NB4 (cell line): ENCODE measurements at regions not wholly inside any gene's neighbourhood (a gene's known extent, or its start where the extent isn't known, plus 50 kb on each side); places are given as distances from the start of the nearest gene placed in this dataset.
A peak's percentile ranks its signal among the peaks of the same experiment; 100 is the strongest.

Experiments
- DNase-seq: peaks from one replicate; pipeline ENCODE4 v3.0.0; 2010; ENCODE audit warnings: low read depth
- H3K4me3 ChIP-seq: one replicate; pipeline ENCODE4 v1.5.1; 2011; ENCODE audit warnings: mild to moderate bottlenecking, low read depth, low read length, moderate library complexity
- CTCF ChIP-seq: IDR thresholded peaks from one replicate; pipeline ENCODE4 v1.5.1; 2012; ENCODE audit warnings: low read depth, low read length
- MAX ChIP-seq: IDR thresholded peaks from 2 replicates; pipeline ENCODE4 v1.6.1; 2011; ENCODE audit warnings: low read depth, low read length
- MYC ChIP-seq: IDR thresholded peaks from 2 replicates; pipeline ENCODE4 v1.6.1; 2011; ENCODE audit warnings: low read depth, low read length
- POLR2A ChIP-seq: IDR thresholded peaks from 2 replicates; pipeline ENCODE4 v1.6.1; 2011; ENCODE audit warnings: mild to moderate bottlenecking; ENCODE audit not compliant: insufficient read length; ENCODE audit errors: extremely low read depth

- no peak for DNase-seq
- H3K4me3 ChIP-seq = no peak overlapping the region
- TF ChIP-seq POLR2A = no peak
- no peak for TF ChIP-seq MAX
- TF ChIP-seq CTCF = no peak
- no peak for TF ChIP-seq MYC
Measured at GRCh38 chr12:58777815-58778214, 142.5 kb downstream of the LRIG3 start.

- DNase-seq = no peak
- TF ChIP-seq CTCF (no peak), POLR2A (no peak), MAX (no peak), MYC (no peak)
- H3K4me3 ChIP-seq = no peak overlapping the region
Measured at GRCh38 chr12:58781609-58782008, 138.7 kb downstream of the LRIG3 start.

- H3K4me3 ChIP-seq = no peak overlapping the region
- peak; percentile 8 for DNase-seq
- TF ChIP-seq CTCF (no peak), MAX (no peak), MYC (no peak), POLR2A (no peak)
Measured at GRCh38 chr12:58787021-58787760, 133.1 kb downstream of the LRIG3 start.

- H3K4me3 ChIP-seq = no peak overlapping the region
- no peak for DNase-seq
- TF ChIP-seq POLR2A (no peak), CTCF (no peak), MYC (no peak), MAX (no peak)
Measured at GRCh38 chr12:58794859-58795258, 125.4 kb downstream of the LRIG3 start.

- no peak for DNase-seq
Measured at GRCh38 chr12:58795825-58796224, 124.5 kb downstream of the LRIG3 start.

More at GRCh38 chr12:58795825-58796224, 124.5 kb downstream of the LRIG3 start:
- H3K4me3 ChIP-seq = no peak overlapping the region
- TF ChIP-seq CTCF (no peak), POLR2A (no peak), MAX (no peak), MYC (no peak)
